Esophagus squamous epithelium (tissue), 4 donors: ENCODE measurements at regions not wholly inside any gene's neighbourhood (a gene's known extent, or its start where the extent isn't known, plus 50 kb on each side); places are given as distances from the start of the nearest gene placed in this dataset.
"Not testable (repeated sequence)": the region's sequence is repeated elsewhere in the genome, so short reads cannot be mapped to it uniquely, and the experiment has no call there.

Source experiments
- POLR2A ChIP-seq, 4 donors: fragments of 450-650 bp; IDR thresholded peaks; one replicate each; pipeline ENCODE4 v1.6.1; 2017; ENCODE audit warnings: antibody characterized with exemption in 4 of 4, mild to moderate bottlenecking in 4 of 4, moderate library complexity in 3 of 4
- TF ChIP-seq, protein P1 (sequence below), 6 experiments: fragments of 450-650 bp in 4 of 6; fragments of 200-600 bp in 2 of 6; sonication (generic) in 2 of 6; IDR thresholded peaks; one replicate each; pipeline ENCODE4 v1.5.1; 2016 to 2019; ENCODE audit warnings: antibody characterized with exemption in 6 of 6, mild to moderate bottlenecking in 4 of 6, moderate library complexity in 4 of 6

DNA sequence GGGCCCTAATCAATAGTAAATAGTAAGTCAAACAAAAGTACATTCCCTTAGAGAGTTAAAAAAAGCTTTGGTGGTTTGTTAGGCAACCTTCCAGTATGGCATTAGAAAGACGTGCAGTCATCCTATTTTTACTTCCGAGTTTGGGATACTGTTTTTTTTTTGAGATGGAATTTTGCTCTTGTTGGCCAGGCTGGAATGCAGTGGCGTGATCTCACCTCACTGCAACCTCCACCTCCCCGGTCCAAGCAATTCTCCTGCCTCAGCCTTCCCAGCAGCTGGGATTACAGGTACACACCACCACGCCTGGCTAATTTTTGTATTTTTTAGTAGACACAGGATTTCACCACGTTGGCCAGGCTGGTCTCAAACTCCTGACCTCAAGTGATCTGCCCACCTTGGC, 54.0 kb upstream of the TP53BP2 start:
- TF ChIP-seq, protein P1, sequence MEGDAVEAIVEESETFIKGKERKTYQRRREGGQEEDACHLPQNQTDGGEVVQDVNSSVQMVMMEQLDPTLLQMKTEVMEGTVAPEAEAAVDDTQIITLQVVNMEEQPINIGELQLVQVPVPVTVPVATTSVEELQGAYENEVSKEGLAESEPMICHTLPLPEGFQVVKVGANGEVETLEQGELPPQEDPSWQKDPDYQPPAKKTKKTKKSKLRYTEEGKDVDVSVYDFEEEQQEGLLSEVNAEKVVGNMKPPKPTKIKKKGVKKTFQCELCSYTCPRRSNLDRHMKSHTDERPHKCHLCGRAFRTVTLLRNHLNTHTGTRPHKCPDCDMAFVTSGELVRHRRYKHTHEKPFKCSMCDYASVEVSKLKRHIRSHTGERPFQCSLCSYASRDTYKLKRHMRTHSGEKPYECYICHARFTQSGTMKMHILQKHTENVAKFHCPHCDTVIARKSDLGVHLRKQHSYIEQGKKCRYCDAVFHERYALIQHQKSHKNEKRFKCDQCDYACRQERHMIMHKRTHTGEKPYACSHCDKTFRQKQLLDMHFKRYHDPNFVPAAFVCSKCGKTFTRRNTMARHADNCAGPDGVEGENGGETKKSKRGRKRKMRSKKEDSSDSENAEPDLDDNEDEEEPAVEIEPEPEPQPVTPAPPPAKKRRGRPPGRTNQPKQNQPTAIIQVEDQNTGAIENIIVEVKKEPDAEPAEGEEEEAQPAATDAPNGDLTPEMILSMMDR (IDR thresholded peaks at IDR 0.05), result not testable (repeated sequence)
- not testable (repeated sequence) for TF ChIP-seq POLR2A (IDR thresholded peaks at IDR 0.05)
